A549 (cell line): ENCODE measurements at regions not wholly inside any gene's neighbourhood (a gene's known extent, or its start where the extent isn't known, plus 50 kb on each side); places are given as distances from the start of the nearest gene placed in this dataset.
A peak's percentile ranks its signal among the peaks of the same experiment; 100 is the strongest.

Experiments used
- ATAC-seq, 2 experiments: fragments of 200-7000 bp in 1 of 2; fragments of >200 bp in 1 of 2; cut with Nextera tagmentation in 1 of 2; cut with Tn5 transposase in 1 of 2; 3 replicates each; pipeline versions ENCODE4 v1.8.0 to v1.9.1; 2018 to 2020; ENCODE audit warnings: mild to moderate bottlenecking in 1 of 2, moderate library complexity in 1 of 2
- CTCF ChIA-PET: fragments of 300-600 bp; sonication (Branson Sonifier 250); formaldehyde crosslinking; extraction: SDS; loops from one replicate; lab custom pipeline; 2021; ENCODE audit warnings: antibody characterized with exemption, inconsistent platforms; lab: Yijun Ruan, JAX
- POLR2A ChIA-PET: fragments of 350-600 bp; formaldehyde crosslinking; extraction: SDS; loops from one replicate; lab custom pipeline; 2021; ENCODE audit warnings: antibody characterized with exemption, inconsistent platforms; lab: Yijun Ruan, JAX
- DNase-seq, 2 experiments: peaks; one replicate each; pipeline versions ENCODE4 v3.0.0 to v3.0.0-alpha.2; 2011 to 2016; ENCODE audit warnings: low read depth in 1 of 2, low spot score in 1 of 2
- FAIRE-seq: peaks from 2 replicates; lab custom pipeline; 2011; peaks lifted over from hg19 to GRCh38; lab: Jason Lieb, UNC
- H3K27ac ChIP-seq, 2 experiments: fragments of >200 bp; sonication (Bioruptor Twin); formaldehyde crosslinking; 3 replicates each; pipeline ENCODE4 v1.5.1; 2016 to 2017
- H3K4me1 ChIP-seq: fragments of >200 bp; sonication (Bioruptor Twin); formaldehyde crosslinking; 3 replicates; pipeline ENCODE4 v1.6.1; 2016
- H3K4me2 ChIP-seq: fragments of >200 bp; sonication (Bioruptor Twin); formaldehyde crosslinking; 3 replicates; pipeline ENCODE4 v1.6.1; 2016
- H3K4me3 ChIP-seq: fragments of >200 bp; sonication (Bioruptor Twin); formaldehyde crosslinking; 3 replicates; pipeline ENCODE4 v1.5.1; 2016
- H3K9me3 ChIP-seq: fragments of >200 bp; sonication (Bioruptor Twin); formaldehyde crosslinking; 3 replicates; pipeline ENCODE4 v1.6.1; 2016
- BHLHE40 ChIP-seq: IDR thresholded peaks from 2 replicates; pipeline ENCODE4 v1.6.1; 2012; ENCODE audit warnings: low read depth, low read length, inconsistent platforms
- CBX2 ChIP-seq: fragments of 200-600 bp; sonication (generic); IDR thresholded peaks from 2 replicates; pipeline ENCODE4 v1.6.1; 2016; ENCODE audit warnings: low read depth, mild to moderate bottlenecking, borderline replicate concordance
- CBX8 ChIP-seq: fragments of 200-600 bp; sonication (generic); IDR thresholded peaks from 2 replicates; pipeline ENCODE4 v1.6.1; 2016
- CEBPB ChIP-seq, 2 experiments: fragments of >200 bp in 1 of 2; sonication (Bioruptor Twin) in 1 of 2; formaldehyde crosslinking in 1 of 2; IDR thresholded peaks; 2 replicates each; pipeline ENCODE4 v1.6.1; 2012 to 2016
- EHF ChIP-seq: fragments of 250-450 bp; sonication (Bioruptor Pico); IDR thresholded peaks from 2 replicates; pipeline ENCODE4 v1.5.0; 2020; ENCODE audit warnings: mild to moderate bottlenecking
- EP300 ChIP-seq, 2 experiments: fragments of >200 bp; sonication (Bioruptor Twin); formaldehyde crosslinking; IDR thresholded peaks; 2 replicates in 1 of 2; 3 replicates in 1 of 2; pipeline ENCODE4 v1.6.1; 2016 to 2017
- FOSB ChIP-seq: fragments of 250-450 bp; sonication (Bioruptor Pico); IDR thresholded peaks from 2 replicates; pipeline ENCODE4 v1.5.0; 2020; ENCODE audit warnings: mild to moderate bottlenecking, moderate library complexity
- FOSL2 ChIP-seq, 2 experiments: fragments of 450-650 bp in 1 of 2; fragments of >200 bp in 1 of 2; sonication (Bioruptor Twin) in 1 of 2; formaldehyde crosslinking; IDR thresholded peaks; 2 replicates each; pipeline versions ENCODE4 v1.5.0 to v1.6.1; 2016 to 2020; ENCODE audit warnings: mild to moderate bottlenecking in 1 of 2, moderate library complexity in 1 of 2
- FOXS1 ChIP-seq: fragments of 250-450 bp; sonication (Bioruptor Pico); IDR thresholded peaks from 2 replicates; pipeline ENCODE4 v1.5.0; 2020; ENCODE audit warnings: mild to moderate bottlenecking, moderate library complexity
- HEYL ChIP-seq: fragments of 250-450 bp; sonication (Bioruptor Pico); IDR thresholded peaks from 2 replicates; pipeline ENCODE4 v1.8.0; 2021; ENCODE audit warnings: mild to moderate bottlenecking, moderate library complexity
- HOXA7 ChIP-seq: fragments of 250-450 bp; sonication (Bioruptor Pico); IDR thresholded peaks from 2 replicates; pipeline ENCODE4 v1.5.0; 2020; ENCODE audit warnings: mild to moderate bottlenecking, moderate library complexity
- HOXB13 ChIP-seq: fragments of 250-450 bp; sonication (Bioruptor Pico); IDR thresholded peaks from 2 replicates; pipeline ENCODE4 v1.5.0; 2020; ENCODE audit warnings: low read depth, mild to moderate bottlenecking, moderate library complexity
- JUN ChIP-seq, 2 experiments: fragments of >200 bp; sonication (Bioruptor Twin); formaldehyde crosslinking; IDR thresholded peaks; 2 replicates in 1 of 2; 3 replicates in 1 of 2; pipeline ENCODE4 v1.6.1; 2016 to 2017
- KDM5A ChIP-seq: fragments of 200-600 bp; sonication (generic); IDR thresholded peaks from 2 replicates; pipeline ENCODE4 v1.6.1; 2016; ENCODE audit warnings: antibody characterized with exemption, mild to moderate bottlenecking
- MAFK ChIP-seq: fragments of 450-650 bp; IDR thresholded peaks from 2 replicates; pipeline ENCODE4 v1.6.1; 2014; ENCODE audit not compliant: partially characterized antibody
- MAZ ChIP-seq: fragments of 150-350 bp; IDR thresholded peaks from 2 replicates; pipeline ENCODE4 v1.6.1; 2014; ENCODE audit warnings: antibody characterized with exemption, low read depth, low read length, borderline replicate concordance
- NFE2L2 ChIP-seq: fragments of 150-350 bp; conservative IDR thresholded peaks from 2 replicates; pipeline ENCODE4 v1.6.1; 2014; ENCODE audit warnings: low read length
- PHF8 ChIP-seq: fragments of 200-600 bp; sonication (generic); IDR thresholded peaks from 2 replicates; pipeline ENCODE4 v1.6.1; 2016; ENCODE audit warnings: low read depth, mild to moderate bottlenecking, antibody characterized with exemption, moderate library complexity, borderline replicate concordance
- RAD21 ChIP-seq, 2 experiments: fragments of >200 bp in 1 of 2; sonication (Bioruptor Twin) in 1 of 2; formaldehyde crosslinking in 1 of 2; IDR thresholded peaks in 1 of 2; conservative IDR thresholded peaks in 1 of 2; 2 replicates in 1 of 2; 3 replicates in 1 of 2; pipeline ENCODE4 v1.6.1; 2012 to 2018; ENCODE audit warnings: inconsistent platforms in 1 of 2
- RARB ChIP-seq: fragments of 250-450 bp; sonication (Bioruptor Pico); IDR thresholded peaks from 2 replicates; pipeline ENCODE4 v1.8.0; 2021; ENCODE audit warnings: mild to moderate bottlenecking, moderate library complexity
- SMC3 ChIP-seq: fragments of >200 bp; sonication (Bioruptor Twin); formaldehyde crosslinking; IDR thresholded peaks from 3 replicates; pipeline ENCODE4 v1.6.1; 2018; ENCODE audit warnings: inconsistent platforms
- TFCP2L1 ChIP-seq: fragments of 250-450 bp; sonication (Bioruptor Pico); IDR thresholded peaks from 2 replicates; pipeline ENCODE4 v1.5.0; 2021; ENCODE audit warnings: mild to moderate bottlenecking
- TP53 ChIP-seq: fragments of 250-450 bp; sonication (Bioruptor Pico); IDR thresholded peaks from 2 replicates; pipeline ENCODE4 v1.5.0; 2021; ENCODE audit warnings: mild to moderate bottlenecking, moderate library complexity
- ZC3H11A ChIP-seq: fragments of 450-650 bp; IDR thresholded peaks from 2 replicates; pipeline ENCODE4 v1.6.1; 2014; ENCODE audit warnings: antibody characterized with exemption, mild to moderate bottlenecking
- ZFP36 ChIP-seq: fragments of 450-650 bp; IDR thresholded peaks from 2 replicates; pipeline ENCODE4 v1.6.1; 2014; ENCODE audit warnings: borderline replicate concordance; ENCODE audit not compliant: partially characterized antibody
- ZSCAN20 ChIP-seq: fragments of 250-450 bp; sonication (Bioruptor Pico); IDR thresholded peaks from 2 replicates; pipeline ENCODE4 v1.8.0; 2022; ENCODE audit warnings: mild to moderate bottlenecking, moderate library complexity
- WGBS: methylation state at CpG from one replicate; pipeline ENCODE4 v1.1.6; 2017; ENCODE audit errors: missing lambda C conversion rate; 5-methylcytosine and 5-hydroxymethylcytosine counted together
- TF ChIP-seq, protein P1 (sequence below): fragments of 250-450 bp; sonication (Bioruptor Pico); IDR thresholded peaks from 2 replicates; pipeline ENCODE4 v1.5.0; 2021; ENCODE audit warnings: mild to moderate bottlenecking, moderate library complexity, borderline replicate concordance
- TF ChIP-seq, protein P2 (sequence below): fragments of >200 bp; sonication (Bioruptor Twin); formaldehyde crosslinking; IDR thresholded peaks from 3 replicates; pipeline ENCODE4 v1.6.1; 2016
- TF ChIP-seq, protein P3 (sequence below): fragments of 250-450 bp; sonication (Bioruptor Pico); IDR thresholded peaks from 2 replicates; pipeline ENCODE4 v1.5.0; 2020; ENCODE audit warnings: low read depth, mild to moderate bottlenecking, moderate library complexity
- TF ChIP-seq, protein P4 (sequence below): fragments of 450-650 bp; IDR thresholded peaks from 2 replicates; pipeline ENCODE4 v1.6.1; 2014; ENCODE audit warnings: antibody characterized with exemption
- TF ChIP-seq, protein P5 (sequence below): IDR thresholded peaks from 2 replicates; pipeline ENCODE4 v1.6.1; 2012

DNA sequence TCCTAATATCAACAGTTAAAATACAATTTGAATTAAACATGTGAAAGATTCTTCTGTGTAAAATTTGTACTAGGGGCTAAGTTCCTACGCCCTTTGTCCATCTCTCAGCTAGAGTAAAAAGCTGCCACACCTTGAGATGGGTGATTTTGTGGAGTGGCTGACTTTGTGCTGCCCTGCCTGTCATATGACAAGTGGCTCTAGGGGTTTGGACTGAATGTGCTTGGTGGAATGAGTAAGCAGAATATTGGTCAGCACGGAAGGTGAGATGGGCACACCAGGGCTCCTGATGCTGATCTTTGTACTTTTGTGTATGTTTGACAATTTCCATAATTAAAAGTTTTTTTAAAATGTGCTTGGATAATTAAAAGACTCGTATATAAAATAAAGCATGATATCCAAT lies 133.6 kb upstream of the SLC45A1 start:
- Histone ChIP-seq H3K4me1 (peaks cover 36% of the 10 kb centered on the region), H3K4me3 (no peak overlapping the region), H3K4me2 (peak overlapping the region; percentile 28; the same call in 1 of the 3 replicates), H3K9me3 (peaks cover 20% of the 10 kb centered on the region), H3K27ac (peak overlapping the region; percentile 90 to 98)
- FAIRE-seq (no peak), ATAC-seq (peak in 1 of 2 experiments; percentile 25; a peak in 2 of 6 replicates), DNase-seq (peak; percentile 29 to 75)
- 61% methylated on average over 3 of the region's 3 CpGs for WGBS
- POLR2A ChIA-PET = no interaction called here
- CTCF ChIA-PET = interaction anchor here (0.6 kb wide), 1 partner anchor 61 kb away, joined by 3 read pairs; no protein-coding TSS in a partner anchor
- TF ChIP-seq, protein P1, sequence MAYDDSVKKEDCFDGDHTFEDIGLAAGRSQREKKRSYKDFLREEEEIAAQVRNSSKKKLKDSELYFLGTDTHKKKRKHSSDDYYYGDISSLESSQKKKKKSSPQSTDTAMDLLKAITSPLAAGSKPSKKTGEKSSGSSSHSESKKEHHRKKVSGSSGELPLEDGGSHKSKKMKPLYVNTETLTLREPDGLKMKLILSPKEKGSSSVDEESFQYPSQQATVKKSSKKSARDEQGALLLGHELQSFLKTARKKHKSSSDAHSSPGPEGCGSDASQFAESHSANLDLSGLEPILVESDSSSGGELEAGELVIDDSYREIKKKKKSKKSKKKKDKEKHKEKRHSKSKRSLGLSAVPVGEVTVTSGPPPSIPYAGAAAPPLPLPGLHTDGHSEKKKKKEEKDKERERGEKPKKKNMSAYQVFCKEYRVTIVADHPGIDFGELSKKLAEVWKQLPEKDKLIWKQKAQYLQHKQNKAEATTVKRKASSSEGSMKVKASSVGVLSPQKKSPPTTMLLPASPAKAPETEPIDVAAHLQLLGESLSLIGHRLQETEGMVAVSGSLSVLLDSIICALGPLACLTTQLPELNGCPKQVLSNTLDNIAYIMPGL = no peak
- TF ChIP-seq MAFK = peak; percentile 78
- TF ChIP-seq NFE2L2 = peak; percentile 25; the same call in 1 of the 2 replicates

DNA sequence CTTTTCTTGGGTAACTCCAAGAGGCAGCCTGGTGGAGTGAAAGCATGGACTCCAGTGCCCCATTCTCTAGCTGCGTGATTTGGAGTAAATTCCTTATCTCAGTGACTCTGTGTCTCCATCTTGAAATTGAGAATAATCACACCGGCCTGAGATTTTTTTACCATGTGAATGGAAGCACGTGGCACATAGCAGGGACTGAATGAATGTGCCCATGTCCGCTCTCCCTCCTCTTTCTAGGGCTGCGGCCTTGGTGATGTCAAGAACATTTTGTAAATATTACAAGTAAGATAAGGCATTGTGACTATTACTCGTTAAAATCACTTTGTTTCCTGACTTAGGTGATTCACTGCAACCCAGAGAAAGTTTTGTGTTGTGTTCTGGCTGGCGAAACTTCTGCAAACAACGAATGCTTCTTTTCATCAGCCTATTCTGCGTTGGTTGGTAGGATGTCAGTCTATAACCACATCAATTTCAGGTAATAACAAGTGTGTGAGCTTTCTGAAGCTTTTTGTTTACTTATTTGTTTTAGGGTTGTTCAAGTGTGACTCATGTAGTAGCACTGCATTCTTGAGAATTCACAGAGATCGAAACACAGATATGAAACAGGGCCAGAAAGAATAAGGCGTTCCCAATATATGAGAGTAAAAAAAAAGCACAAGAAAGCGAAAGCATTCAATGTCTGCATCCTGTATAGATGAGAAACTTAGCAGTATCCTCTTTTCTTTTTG lies 135.7 kb upstream of the SLC45A1 start:
- H3K4me2 ChIP-seq = peak overlapping the region; percentile 81
- peak; percentile 87 to 97 for DNase-seq
- ChIA-PET POLR2A (interaction anchor here (0.6 to 1.1 kb wide), 3 partner anchors 20 to 121 kb away, joined by 3 to 5 read pairs (median 4); no protein-coding TSS in a partner anchor), CTCF (interaction anchor here (0.8 to 1.7 kb wide), 3 partner anchors 132 to 207 kb away, joined by 3 to 4 read pairs (median 3); no protein-coding TSS in a partner anchor)
- FAIRE-seq = peak; percentile 88
- H3K4me3 ChIP-seq = no peak overlapping the region
- peaks cover 36% of the 10 kb centered on the region for H3K4me1 ChIP-seq
- peaks cover 30% of the 10 kb centered on the region for H3K9me3 ChIP-seq
- 3% methylated on average over 12 of the region's 12 CpGs for WGBS
- peak; percentile 92 to 96 for ATAC-seq
- H3K27ac ChIP-seq = peak overlapping the region; percentile 90 to 98
- no peak for TF ChIP-seq PHF8
- TF ChIP-seq ZC3H11A = no peak
- no peak for TF ChIP-seq CBX8
- TF ChIP-seq EHF = peak; percentile 98
- peak; percentile 47 to 78 for TF ChIP-seq RAD21 (conservative IDR thresholded peaks at IDR 0.05 in 1 of 2, IDR thresholded peaks at IDR 0.05 in 1 of 2)
- no peak for TF ChIP-seq KDM5A
- 0 out of 2 replicates have a peak, but pooled peaks have one; percentile 32 for TF ChIP-seq RARB (CRISPR knock-in tag)
- TF ChIP-seq ZSCAN20 (CRISPR knock-in tag) = peak; percentile 94
- peak; percentile 50; the same call in 1 of the 2 replicates for TF ChIP-seq FOXS1 (CRISPR knock-in tag)
- peak; percentile 92 to 94; a peak in 4 of 5 replicates for TF ChIP-seq JUN (IDR thresholded peaks at IDR 0.05)
- peak; percentile 23 for TF ChIP-seq ZFP36
- peak; percentile 84 for TF ChIP-seq HOXA7 (CRISPR knock-in tag)
- TF ChIP-seq, protein P2, sequence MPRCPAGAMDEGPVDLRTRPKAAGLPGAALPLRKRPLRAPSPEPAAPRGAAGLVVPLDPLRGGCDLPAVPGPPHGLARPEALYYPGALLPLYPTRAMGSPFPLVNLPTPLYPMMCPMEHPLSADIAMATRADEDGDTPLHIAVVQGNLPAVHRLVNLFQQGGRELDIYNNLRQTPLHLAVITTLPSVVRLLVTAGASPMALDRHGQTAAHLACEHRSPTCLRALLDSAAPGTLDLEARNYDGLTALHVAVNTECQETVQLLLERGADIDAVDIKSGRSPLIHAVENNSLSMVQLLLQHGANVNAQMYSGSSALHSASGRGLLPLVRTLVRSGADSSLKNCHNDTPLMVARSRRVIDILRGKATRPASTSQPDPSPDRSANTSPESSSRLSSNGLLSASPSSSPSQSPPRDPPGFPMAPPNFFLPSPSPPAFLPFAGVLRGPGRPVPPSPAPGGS = peak; percentile 88; the same call in 2 of the 3 replicates
- TF ChIP-seq, protein P3, sequence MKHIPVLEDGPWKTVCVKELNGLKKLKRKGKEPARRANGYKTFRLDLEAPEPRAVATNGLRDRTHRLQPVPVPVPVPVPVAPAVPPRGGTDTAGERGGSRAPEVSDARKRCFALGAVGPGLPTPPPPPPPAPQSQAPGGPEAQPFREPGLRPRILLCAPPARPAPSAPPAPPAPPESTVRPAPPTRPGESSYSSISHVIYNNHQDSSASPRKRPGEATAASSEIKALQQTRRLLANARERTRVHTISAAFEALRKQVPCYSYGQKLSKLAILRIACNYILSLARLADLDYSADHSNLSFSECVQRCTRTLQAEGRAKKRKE (CRISPR knock-in tag) = peak; percentile 96
- TF ChIP-seq, protein P4, sequence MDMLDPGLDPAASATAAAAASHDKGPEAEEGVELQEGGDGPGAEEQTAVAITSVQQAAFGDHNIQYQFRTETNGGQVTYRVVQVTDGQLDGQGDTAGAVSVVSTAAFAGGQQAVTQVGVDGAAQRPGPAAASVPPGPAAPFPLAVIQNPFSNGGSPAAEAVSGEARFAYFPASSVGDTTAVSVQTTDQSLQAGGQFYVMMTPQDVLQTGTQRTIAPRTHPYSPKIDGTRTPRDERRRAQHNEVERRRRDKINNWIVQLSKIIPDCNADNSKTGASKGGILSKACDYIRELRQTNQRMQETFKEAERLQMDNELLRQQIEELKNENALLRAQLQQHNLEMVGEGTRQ = peak; percentile 78
- no peak for TF ChIP-seq MAZ
- peak; percentile 90 for TF ChIP-seq TP53 (CRISPR knock-in tag)
- TF ChIP-seq HOXB13 (CRISPR knock-in tag) = peak; percentile 95
- TF ChIP-seq FOSL2 (IDR thresholded peaks at IDR 0.05) = peak; percentile 89
- peak; percentile 97 for TF ChIP-seq FOSL2 (CRISPR knock-in tag; IDR thresholded peaks at IDR 0.05)
- TF ChIP-seq HEYL (CRISPR knock-in tag) = peak; percentile 91; the same call in 1 of the 2 replicates
- peak; percentile 65; the same call in 2 of the 3 replicates for TF ChIP-seq SMC3
- peak; percentile 80 to 84 for TF ChIP-seq CEBPB (IDR thresholded peaks at IDR 0.05)
- 0 out of 2 replicates have a peak, but pooled peaks have one; percentile 60 for TF ChIP-seq TFCP2L1 (CRISPR knock-in tag)
- TF ChIP-seq FOSB (CRISPR knock-in tag) = peak; percentile 81
- TF ChIP-seq CBX2 = no peak
- TF ChIP-seq EP300 (IDR thresholded peaks at IDR 0.05) = peak; percentile 94 to 97; a peak in 4 of 5 replicates
- TF ChIP-seq, protein P5, sequence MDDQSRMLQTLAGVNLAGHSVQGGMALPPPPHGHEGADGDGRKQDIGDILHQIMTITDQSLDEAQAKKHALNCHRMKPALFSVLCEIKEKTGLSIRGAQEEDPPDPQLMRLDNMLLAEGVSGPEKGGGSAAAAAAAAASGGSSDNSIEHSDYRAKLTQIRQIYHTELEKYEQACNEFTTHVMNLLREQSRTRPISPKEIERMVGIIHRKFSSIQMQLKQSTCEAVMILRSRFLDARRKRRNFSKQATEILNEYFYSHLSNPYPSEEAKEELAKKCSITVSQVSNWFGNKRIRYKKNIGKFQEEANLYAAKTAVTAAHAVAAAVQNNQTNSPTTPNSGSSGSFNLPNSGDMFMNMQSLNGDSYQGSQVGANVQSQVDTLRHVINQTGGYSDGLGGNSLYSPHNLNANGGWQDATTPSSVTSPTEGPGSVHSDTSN = peak; percentile 61; the same call in 1 of the 2 replicates
- no peak for TF ChIP-seq BHLHE40
